ENCODE measurements at regions not wholly inside any gene's neighbourhood (a gene's known extent, or its start where the extent isn't known, plus 50 kb on each side); places are given as distances from the start of the nearest gene placed in this dataset.

GRCh38 chr18:8893221-8893620 lies 187.9 kb downstream of the MTCL1 start:
- no peaks in the 10 kb centered on the region for H3K36me3 ChIP-seq
- no peak for DNase-seq (ENCODE audit: low read depth in 1 of 2, low spot score in 1 of 2)
- TF ChIP-seq, protein P1, sequence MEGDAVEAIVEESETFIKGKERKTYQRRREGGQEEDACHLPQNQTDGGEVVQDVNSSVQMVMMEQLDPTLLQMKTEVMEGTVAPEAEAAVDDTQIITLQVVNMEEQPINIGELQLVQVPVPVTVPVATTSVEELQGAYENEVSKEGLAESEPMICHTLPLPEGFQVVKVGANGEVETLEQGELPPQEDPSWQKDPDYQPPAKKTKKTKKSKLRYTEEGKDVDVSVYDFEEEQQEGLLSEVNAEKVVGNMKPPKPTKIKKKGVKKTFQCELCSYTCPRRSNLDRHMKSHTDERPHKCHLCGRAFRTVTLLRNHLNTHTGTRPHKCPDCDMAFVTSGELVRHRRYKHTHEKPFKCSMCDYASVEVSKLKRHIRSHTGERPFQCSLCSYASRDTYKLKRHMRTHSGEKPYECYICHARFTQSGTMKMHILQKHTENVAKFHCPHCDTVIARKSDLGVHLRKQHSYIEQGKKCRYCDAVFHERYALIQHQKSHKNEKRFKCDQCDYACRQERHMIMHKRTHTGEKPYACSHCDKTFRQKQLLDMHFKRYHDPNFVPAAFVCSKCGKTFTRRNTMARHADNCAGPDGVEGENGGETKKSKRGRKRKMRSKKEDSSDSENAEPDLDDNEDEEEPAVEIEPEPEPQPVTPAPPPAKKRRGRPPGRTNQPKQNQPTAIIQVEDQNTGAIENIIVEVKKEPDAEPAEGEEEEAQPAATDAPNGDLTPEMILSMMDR (IDR thresholded peaks at IDR 0.05; ENCODE audit: low read depth, low read length): no peak
- no peak overlapping the region for H3K4me3 ChIP-seq
- no peaks in the 10 kb centered on the region for H3K4me1 ChIP-seq (ENCODE audit: low read depth)
- H3K27ac ChIP-seq: no peak overlapping the region
- H3K27me3 ChIP-seq: no peaks in the 10 kb centered on the region
- H3K9me3 ChIP-seq (ENCODE audit: low read depth): no peaks in the 10 kb centered on the region

DNA sequence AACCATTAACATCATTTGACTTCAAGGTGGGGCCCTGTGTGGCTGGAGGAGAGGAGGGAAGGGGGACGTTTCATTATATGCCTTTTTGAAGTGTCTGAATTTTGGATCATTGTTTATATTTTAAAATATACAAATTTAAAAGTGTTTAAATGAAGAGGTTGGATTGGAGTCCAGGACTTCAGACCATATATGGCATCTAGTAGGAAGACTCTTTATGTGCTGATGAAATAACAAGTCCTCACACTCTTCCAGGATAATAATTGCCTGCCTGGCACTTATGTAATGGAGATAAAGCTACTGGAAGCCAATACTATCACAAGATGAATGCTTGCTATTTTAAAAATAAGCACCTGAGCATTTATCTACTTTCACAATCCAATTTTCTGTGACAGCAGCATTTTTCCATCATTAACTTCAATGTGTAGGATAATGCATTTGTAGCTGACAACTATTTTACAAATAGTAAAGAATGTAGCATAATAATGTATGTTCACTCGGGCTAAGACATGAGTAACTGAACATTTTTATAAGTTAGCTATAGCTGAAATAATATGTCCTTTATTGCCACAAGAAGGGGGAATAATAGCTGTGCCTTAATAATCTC lies 188.4 kb downstream of the MTCL1 start:
- Histone ChIP-seq H3K9me3 (ENCODE audit: low read depth) (no peaks in the 10 kb centered on the region), H3K27ac (no peak overlapping the region), H3K4me1 (ENCODE audit: low read depth) (no peaks in the 10 kb centered on the region), H3K4me3 (no peak overlapping the region), H3K36me3 (no peaks in the 10 kb centered on the region), H3K27me3 (no peaks in the 10 kb centered on the region)
- no peak for DNase-seq (ENCODE audit: low read depth in 1 of 2, low spot score in 1 of 2)
- TF ChIP-seq, protein P1 (IDR thresholded peaks at IDR 0.05; ENCODE audit: low read depth, low read length): no peak

DNA sequence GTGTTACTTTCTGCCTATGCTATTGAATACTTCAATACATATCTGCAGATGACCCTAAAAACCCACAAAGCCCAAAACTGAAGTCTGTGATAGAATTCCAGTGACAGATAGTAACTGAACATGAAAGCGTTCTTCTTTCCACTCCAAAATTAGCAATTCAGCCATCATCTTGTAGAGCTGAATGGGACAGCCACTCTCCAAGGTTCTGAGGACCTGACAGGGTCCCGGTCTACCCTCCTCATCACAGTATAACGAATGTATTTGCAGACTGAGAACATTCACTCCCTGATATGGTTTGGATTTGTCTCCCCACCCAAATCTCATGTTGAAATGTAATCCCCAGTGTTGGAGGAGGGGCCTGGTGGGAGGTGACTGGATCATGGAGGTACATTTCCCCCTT lies 189.5 kb downstream of the MTCL1 start:
- H3K36me3 ChIP-seq: no peaks in the 10 kb centered on the region
- no peaks in the 10 kb centered on the region for H3K9me3 ChIP-seq (ENCODE audit: low read depth)
- no peaks in the 10 kb centered on the region for H3K27me3 ChIP-seq
- TF ChIP-seq, protein P1 (IDR thresholded peaks at IDR 0.05; ENCODE audit: low read depth, low read length): no peak
- no peak overlapping the region for H3K27ac ChIP-seq
- DNase-seq (ENCODE audit: low read depth in 1 of 2, low spot score in 1 of 2): no peak
- H3K4me1 ChIP-seq (ENCODE audit: low read depth): no peaks in the 10 kb centered on the region
- H3K4me3 ChIP-seq: no peak overlapping the region

GRCh38 chr18:8895341-8895740 lies 190.0 kb downstream of the MTCL1 start:
- no peak for DNase-seq (ENCODE audit: low read depth in 1 of 2, low spot score in 1 of 2)
- TF ChIP-seq, protein P1 (IDR thresholded peaks at IDR 0.05; ENCODE audit: low read depth, low read length): no peak
- no peaks in the 10 kb centered on the region for H3K27me3 ChIP-seq
- no peak overlapping the region for H3K4me3 ChIP-seq
- H3K9me3 ChIP-seq (ENCODE audit: low read depth): no peaks in the 10 kb centered on the region
- H3K36me3 ChIP-seq: no peaks in the 10 kb centered on the region
- no peak overlapping the region for H3K27ac ChIP-seq
- no peaks in the 10 kb centered on the region for H3K4me1 ChIP-seq (ENCODE audit: low read depth)

GRCh38 chr18:8895987-8896619 lies 190.7 kb downstream of the MTCL1 start:
- H3K4me3 ChIP-seq: no peak overlapping the region
- H3K4me1 ChIP-seq (ENCODE audit: low read depth): no peaks in the 10 kb centered on the region
- H3K27ac ChIP-seq: no peak overlapping the region
- H3K9me3 ChIP-seq (ENCODE audit: low read depth): no peaks in the 10 kb centered on the region
- TF ChIP-seq, protein P1 (IDR thresholded peaks at IDR 0.05; ENCODE audit: low read depth, low read length): no peak
- no peaks in the 10 kb centered on the region for H3K36me3 ChIP-seq
- DNase-seq (ENCODE audit: low read depth in 1 of 2, low spot score in 1 of 2): peak in 1 of 2 donors; percentile 57
- H3K27me3 ChIP-seq: no peaks in the 10 kb centered on the region
